OCI-LY1 (cell line): ENCODE measurements at regions not wholly inside any gene's neighbourhood (a gene's known extent, or its start where the extent isn't known, plus 50 kb on each side); places are given as distances from the start of the nearest gene placed in this dataset.

Experiments used
- H2AFZ ChIP-seq: fragments of 200-600 bp; sonication (generic), shearing (Covaris generic); 2 replicates; pipeline ENCODE4 v1.6.0; 2014; ENCODE audit warnings: antibody characterized with exemption, mild to moderate bottlenecking, low read length
- H3F3A ChIP-seq: fragments of 200-600 bp; sonication (generic), shearing (Covaris generic); 2 replicates; pipeline ENCODE4 v1.6.0; 2014; ENCODE audit warnings: mild to moderate bottlenecking, antibody characterized with exemption, low read length, moderate library complexity; ENCODE audit not compliant: insufficient read depth
- H3K27ac ChIP-seq: fragments of 200-600 bp; sonication (generic); 2 replicates; pipeline ENCODE4 v1.5.1; 2014; ENCODE audit warnings: low read length, mixed run types, mild to moderate bottlenecking, low read depth; ENCODE audit not compliant: poor library complexity, severe bottlenecking
- H3K27me3 ChIP-seq: fragments of 200-600 bp; sonication (generic); 2 replicates; pipeline ENCODE4 v1.6.0; 2014; ENCODE audit warnings: antibody characterized with exemption, mild to moderate bottlenecking, low read length, moderate library complexity; ENCODE audit not compliant: insufficient read depth
- H3K36me3 ChIP-seq: fragments of 200-600 bp; sonication (generic); 2 replicates; pipeline ENCODE4 v1.6.1; 2014; ENCODE audit warnings: mild to moderate bottlenecking, antibody characterized with exemption, low read length, moderate library complexity, mixed read lengths; ENCODE audit not compliant: insufficient read depth
- H3K4me1 ChIP-seq: fragments of 200-600 bp; sonication (generic); 2 replicates; pipeline ENCODE4 v1.5.1; 2014; ENCODE audit warnings: mild to moderate bottlenecking, low read length, moderate library complexity; ENCODE audit not compliant: insufficient read depth, severe bottlenecking
- H3K4me2 ChIP-seq: fragments of 200-600 bp; sonication (generic), shearing (Covaris generic); 2 replicates; pipeline ENCODE4 v1.6.1; 2014; ENCODE audit warnings: low read length
- H3K4me3 ChIP-seq: fragments of 200-600 bp; sonication (generic); 2 replicates; pipeline ENCODE4 v1.5.1; 2014; ENCODE audit warnings: low read length, low read depth, mild to moderate bottlenecking, mixed read lengths; ENCODE audit not compliant: poor library complexity, severe bottlenecking
- H3K79me2 ChIP-seq: fragments of 200-600 bp; shearing (Covaris generic); 2 replicates; pipeline ENCODE4 v1.6.1; 2016; ENCODE audit warnings: mixed run types, low read length, mixed read lengths; ENCODE audit not compliant: insufficient read depth
- H3K9ac ChIP-seq: fragments of 200-600 bp; sonication (generic), shearing (Covaris generic); 2 replicates; pipeline ENCODE4 v1.6.1; 2014; ENCODE audit warnings: mild to moderate bottlenecking, low read length, mixed read lengths
- H3K9me2 ChIP-seq: fragments of 200-600 bp; sonication (generic), shearing (Covaris generic); 2 replicates; pipeline ENCODE4 v1.6.1; 2014; ENCODE audit warnings: low read depth, mild to moderate bottlenecking, low read length, mixed read lengths
- H3K9me3 ChIP-seq: fragments of 200-600 bp; shearing (Covaris generic); 2 replicates; pipeline ENCODE4 v1.6.1; 2014; ENCODE audit warnings: low read length, mixed read lengths
- H4K20me1 ChIP-seq: fragments of 200-600 bp; sonication (generic), shearing (Covaris generic); 2 replicates; pipeline ENCODE4 v1.6.0; 2016; ENCODE audit warnings: mild to moderate bottlenecking, low read length; ENCODE audit not compliant: insufficient read depth
- EZH2 ChIP-seq: fragments of 200-600 bp; sonication (generic), shearing (Covaris generic); IDR thresholded peaks from 2 replicates; pipeline ENCODE4 v1.8.0; 2017; ENCODE audit warnings: borderline replicate concordance, mixed run types, mild to moderate bottlenecking, antibody characterized with exemption, low read length, moderate library complexity, mixed read lengths
- TF ChIP-seq, protein P1 (sequence below): fragments of 200-600 bp; sonication (generic), shearing (Covaris generic); IDR thresholded peaks from 2 replicates; pipeline ENCODE4 v1.5.1; 2017; ENCODE audit warnings: mild to moderate bottlenecking, antibody characterized with exemption, low read length, moderate library complexity, mixed read lengths

DNA sequence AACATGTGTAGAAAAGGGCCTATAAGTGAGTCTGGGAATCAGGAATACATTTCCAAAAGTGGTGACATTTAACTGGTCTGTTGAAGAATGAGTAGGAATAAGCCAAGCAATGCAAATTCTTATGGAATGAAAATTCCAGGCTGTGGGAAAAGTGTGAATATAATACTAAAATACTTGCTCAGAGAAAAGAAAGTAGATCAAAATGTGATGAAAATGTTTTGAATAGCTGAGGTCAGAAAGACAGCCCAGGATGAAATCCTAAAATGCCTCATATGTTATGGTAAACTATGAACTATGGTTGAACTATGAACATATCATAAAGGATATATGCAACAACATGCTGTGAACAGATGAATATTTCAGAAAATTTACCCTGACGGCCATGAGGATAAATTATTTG lies 688.3 kb upstream of the FAT3 start:
- H3K27ac ChIP-seq = no peak overlapping the region
- H3K9me3 ChIP-seq = no peaks in the 10 kb centered on the region
- H4K20me1 ChIP-seq = no peaks in the 10 kb centered on the region
- no peaks in the 10 kb centered on the region for H3K79me2 ChIP-seq
- H3K9ac ChIP-seq = no peak overlapping the region
- H3K4me2 ChIP-seq = no peak overlapping the region
- no peak for TF ChIP-seq EZH2
- TF ChIP-seq, protein P1, sequence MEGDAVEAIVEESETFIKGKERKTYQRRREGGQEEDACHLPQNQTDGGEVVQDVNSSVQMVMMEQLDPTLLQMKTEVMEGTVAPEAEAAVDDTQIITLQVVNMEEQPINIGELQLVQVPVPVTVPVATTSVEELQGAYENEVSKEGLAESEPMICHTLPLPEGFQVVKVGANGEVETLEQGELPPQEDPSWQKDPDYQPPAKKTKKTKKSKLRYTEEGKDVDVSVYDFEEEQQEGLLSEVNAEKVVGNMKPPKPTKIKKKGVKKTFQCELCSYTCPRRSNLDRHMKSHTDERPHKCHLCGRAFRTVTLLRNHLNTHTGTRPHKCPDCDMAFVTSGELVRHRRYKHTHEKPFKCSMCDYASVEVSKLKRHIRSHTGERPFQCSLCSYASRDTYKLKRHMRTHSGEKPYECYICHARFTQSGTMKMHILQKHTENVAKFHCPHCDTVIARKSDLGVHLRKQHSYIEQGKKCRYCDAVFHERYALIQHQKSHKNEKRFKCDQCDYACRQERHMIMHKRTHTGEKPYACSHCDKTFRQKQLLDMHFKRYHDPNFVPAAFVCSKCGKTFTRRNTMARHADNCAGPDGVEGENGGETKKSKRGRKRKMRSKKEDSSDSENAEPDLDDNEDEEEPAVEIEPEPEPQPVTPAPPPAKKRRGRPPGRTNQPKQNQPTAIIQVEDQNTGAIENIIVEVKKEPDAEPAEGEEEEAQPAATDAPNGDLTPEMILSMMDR = no peak
- no peak overlapping the region for H2AFZ ChIP-seq
- H3K9me2 ChIP-seq = no peaks in the 10 kb centered on the region
- no peaks in the 10 kb centered on the region for H3K4me1 ChIP-seq
- H3F3A ChIP-seq = no peaks in the 10 kb centered on the region
- no peak overlapping the region for H3K4me3 ChIP-seq
- no peaks in the 10 kb centered on the region for H3K27me3 ChIP-seq
- no peaks in the 10 kb centered on the region for H3K36me3 ChIP-seq

DNA sequence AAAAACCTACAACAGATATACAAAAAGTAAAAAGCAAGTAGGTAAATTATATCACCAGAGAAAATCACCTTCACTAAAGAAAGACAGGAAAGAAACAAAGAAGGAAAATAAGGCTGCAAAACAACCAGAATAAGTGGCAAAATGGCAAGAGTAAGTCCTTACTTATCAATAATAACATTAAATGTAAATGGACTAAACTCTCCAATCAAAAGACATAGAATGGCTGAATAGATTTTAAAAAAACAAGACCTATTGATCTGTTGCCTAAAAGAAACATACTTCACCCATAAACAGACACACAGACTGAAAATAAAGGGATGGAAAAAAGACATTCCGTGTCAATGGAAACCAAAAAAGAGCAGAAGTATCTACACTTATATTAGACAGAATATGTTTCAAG lies 695.7 kb upstream of the FAT3 start:
- no peaks in the 10 kb centered on the region for H3K27me3 ChIP-seq
- H3K4me3 ChIP-seq = no peak overlapping the region
- H3K36me3 ChIP-seq = no peaks in the 10 kb centered on the region
- no peak overlapping the region for H2AFZ ChIP-seq
- H3K9me2 ChIP-seq = no peaks in the 10 kb centered on the region
- no peak overlapping the region for H3K4me2 ChIP-seq
- no peaks in the 10 kb centered on the region for H3K79me2 ChIP-seq
- no peaks in the 10 kb centered on the region for H3K9me3 ChIP-seq
- H3F3A ChIP-seq = no peaks in the 10 kb centered on the region
- H3K4me1 ChIP-seq = no peaks in the 10 kb centered on the region
- TF ChIP-seq, protein P1 = no peak
- no peak for TF ChIP-seq EZH2
- H3K27ac ChIP-seq = no peak overlapping the region
- no peak overlapping the region for H3K9ac ChIP-seq
- H4K20me1 ChIP-seq = no peaks in the 10 kb centered on the region

DNA sequence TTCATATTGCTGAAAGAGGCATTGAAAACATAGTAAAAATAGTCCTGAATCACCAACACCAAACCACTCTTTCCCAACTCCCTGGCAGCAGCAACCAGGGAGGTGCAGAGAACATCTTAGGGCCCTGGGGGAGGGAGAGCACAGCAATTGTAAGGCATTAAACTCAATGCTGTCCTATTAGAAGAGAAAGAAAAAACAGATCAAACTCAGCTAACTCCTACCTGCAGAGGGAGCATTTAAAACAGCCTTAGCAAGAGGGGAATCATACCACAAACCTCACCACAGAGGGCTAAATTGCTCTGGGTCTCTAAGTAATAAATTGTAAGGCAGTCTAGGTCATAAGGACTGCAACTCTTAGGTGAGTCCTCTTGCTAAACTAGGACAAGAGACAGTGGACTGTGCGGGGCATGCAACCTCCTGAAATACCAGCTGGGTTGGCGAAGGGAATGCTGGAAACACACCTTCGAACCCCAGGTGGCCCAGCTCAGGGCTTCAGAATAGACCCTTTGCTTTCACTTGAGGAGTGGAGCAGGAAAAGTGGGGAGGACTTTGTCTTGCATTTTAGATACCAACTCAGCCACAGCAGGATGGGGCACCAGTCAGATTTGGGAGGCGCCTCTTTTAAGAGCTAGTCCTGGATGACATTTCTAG lies 697.1 kb upstream of the FAT3 start:
- no peaks in the 10 kb centered on the region for H4K20me1 ChIP-seq
- H3F3A ChIP-seq = no peaks in the 10 kb centered on the region
- no peak overlapping the region for H2AFZ ChIP-seq
- no peak overlapping the region for H3K4me2 ChIP-seq
- no peaks in the 10 kb centered on the region for H3K4me1 ChIP-seq
- H3K9ac ChIP-seq = no peak overlapping the region
- TF ChIP-seq, protein P1 = no peak
- TF ChIP-seq EZH2 = no peak
- H3K9me3 ChIP-seq = no peaks in the 10 kb centered on the region
- H3K27me3 ChIP-seq = no peaks in the 10 kb centered on the region
- H3K36me3 ChIP-seq = no peaks in the 10 kb centered on the region
- H3K27ac ChIP-seq = no peak overlapping the region
- H3K9me2 ChIP-seq = no peaks in the 10 kb centered on the region
- no peak overlapping the region for H3K4me3 ChIP-seq
- H3K79me2 ChIP-seq = no peaks in the 10 kb centered on the region
